GM10248 (cell line): ENCODE measurements at regions not wholly inside any gene's neighbourhood (a gene's known extent, or its start where the extent isn't known, plus 50 kb on each side); places are given as distances from the start of the nearest gene placed in this dataset.
"Not testable (repeated sequence)": the region's sequence is repeated elsewhere in the genome, so short reads cannot be mapped to it uniquely, and the experiment has no call there.

ENCODE experiments used
- CTCF ChIA-PET: fragments of 300-600 bp; sonication (Branson Sonifier 250); formaldehyde crosslinking; extraction: SDS; loops from one replicate; lab custom pipeline; 2021; ENCODE audit warnings: antibody characterized with exemption; lab: Yijun Ruan, JAX
- POLR2A ChIA-PET: fragments of 350-650 bp; sonication (Branson Sonifier 250); formaldehyde crosslinking; extraction: SDS; loops from one replicate; lab custom pipeline; 2020; ENCODE audit warnings: antibody characterized with exemption; lab: Yijun Ruan, JAX
- DNase-seq: peaks from one replicate; pipeline ENCODE4 v3.0.0; 2012; ENCODE audit errors: extremely low spot score
- CTCF ChIP-seq: IDR thresholded peaks from 2 replicates; pipeline ENCODE4 v1.5.1; 2012; ENCODE audit warnings: mild to moderate bottlenecking, low read depth; ENCODE audit errors: extremely low read depth, missing control alignments, control extremely low read depth

- ChIA-PET CTCF (no interaction called here), POLR2A (no interaction called here)
- DNase-seq: no peak
- TF ChIP-seq CTCF: no peak
These were observed 793.8 kb downstream of the SORCS1 start for GRCh38 chr10:106370751-106371150.

- TF ChIP-seq CTCF: no peak
- ChIA-PET CTCF (no interaction called here), POLR2A (no interaction called here)
- no peak for DNase-seq
These were observed 803.6 kb downstream of the SORCS1 start for GRCh38 chr10:106360870-106361269.

- ChIA-PET CTCF (interaction anchor here (0.9 to 2.2 kb wide), 5 partner anchors 10 to 405 kb away, joined by 3 to 8 read pairs (median 4); no protein-coding TSS in a partner anchor), POLR2A (no interaction called here)
- DNase-seq: no peak
- TF ChIP-seq CTCF: peak; percentile 10
These were observed 809.1 kb downstream of the SORCS1 start for GRCh38 chr10:106355450-106355849.

GRCh38 chr10:106348933-106349332 is 815.6 kb downstream of the SORCS1 start:
- DNase-seq: no peak
- ChIA-PET CTCF (interaction anchor here (1.1 kb wide), 1 partner anchor 10 kb away, joined by 4 read pairs; no protein-coding TSS in a partner anchor), POLR2A (no interaction called here)
- no peak for TF ChIP-seq CTCF

GRCh38 chr10:106347547-106347946 is 817.0 kb downstream of the SORCS1 start:
- CTCF ChIA-PET: no interaction called here
- TF ChIP-seq CTCF: no peak
- POLR2A ChIA-PET: no interaction called here
- DNase-seq: no peak

GRCh38 chr10:106343539-106343938 is 821.0 kb downstream of the SORCS1 start:
- DNase-seq, POLR2A ChIA-PET: not testable (repeated sequence)
- CTCF ChIA-PET: interaction anchor here (0.7 to 2.0 kb wide), 2 partner anchors 12 to 22 kb away, joined by 3 to 8 read pairs; no protein-coding TSS in a partner anchor

- ChIA-PET POLR2A (no interaction called here), CTCF (interaction anchor here (1.4 kb wide), 1 partner anchor 13 kb away, joined by 4 read pairs; no protein-coding TSS in a partner anchor)
- no peak for DNase-seq
- no peak for TF ChIP-seq CTCF
These were observed 823.1 kb downstream of the SORCS1 start for GRCh38 chr10:106341356-106341755.
